ENCODE measurements at regions not wholly inside any gene's neighbourhood (a gene's known extent, or its start where the extent isn't known, plus 50 kb on each side); places are given as distances from the start of the nearest gene placed in this dataset.

DNA sequence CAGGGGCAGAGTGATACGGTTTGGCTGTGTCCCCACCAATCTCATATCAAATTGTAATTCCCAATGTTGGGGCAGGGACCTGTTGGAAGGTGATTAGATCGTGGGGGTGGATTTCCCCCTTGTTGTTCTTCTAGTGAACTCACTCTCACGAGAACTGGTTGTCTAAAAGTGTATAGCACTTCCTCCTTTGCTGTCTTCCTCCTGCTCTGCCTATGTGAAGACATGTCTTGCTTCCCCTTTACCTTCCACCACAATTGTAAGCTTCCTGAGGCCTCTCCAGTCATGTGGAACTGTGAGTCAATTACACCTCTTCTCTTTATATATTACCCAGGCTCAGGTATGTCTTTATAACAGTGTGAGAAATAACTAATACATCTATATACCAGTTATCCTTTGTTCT is 706.4 kb upstream of the KLHL1 start:
- POLR2A ChIA-PET = no interaction called here
- DNase-seq (ENCODE audit: low read depth in 1 of 2, low spot score in 1 of 2) (no peak), ATAC-seq (no peak), FAIRE-seq (no peak)
- TF ChIP-seq ZC3H11A (IDR thresholded peaks at IDR 0.05) = no peak
- no peak for TF ChIP-seq CTCF (IDR thresholded peaks at IDR 0.05)
- no peak for TF ChIP-seq JUNB (IDR thresholded peaks at IDR 0.05)
- TF ChIP-seq PBX3 (IDR thresholded peaks at IDR 0.05) = no peak
- no peak for TF ChIP-seq FOSB (CRISPR knock-in tag; IDR thresholded peaks at IDR 0.05)
- TF ChIP-seq RAD21 (conservative IDR thresholded peaks at IDR 0.05 in 1 of 2, IDR thresholded peaks at IDR 0.05 in 1 of 2) = no peak
- TF ChIP-seq PHF8 (IDR thresholded peaks at IDR 0.05; ENCODE audit: borderline replicate concordance, low read depth) = no peak
- TF ChIP-seq, protein P1, sequence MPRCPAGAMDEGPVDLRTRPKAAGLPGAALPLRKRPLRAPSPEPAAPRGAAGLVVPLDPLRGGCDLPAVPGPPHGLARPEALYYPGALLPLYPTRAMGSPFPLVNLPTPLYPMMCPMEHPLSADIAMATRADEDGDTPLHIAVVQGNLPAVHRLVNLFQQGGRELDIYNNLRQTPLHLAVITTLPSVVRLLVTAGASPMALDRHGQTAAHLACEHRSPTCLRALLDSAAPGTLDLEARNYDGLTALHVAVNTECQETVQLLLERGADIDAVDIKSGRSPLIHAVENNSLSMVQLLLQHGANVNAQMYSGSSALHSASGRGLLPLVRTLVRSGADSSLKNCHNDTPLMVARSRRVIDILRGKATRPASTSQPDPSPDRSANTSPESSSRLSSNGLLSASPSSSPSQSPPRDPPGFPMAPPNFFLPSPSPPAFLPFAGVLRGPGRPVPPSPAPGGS (IDR thresholded peaks at IDR 0.05) = no peak
- TF ChIP-seq KDM1A (IDR thresholded peaks at IDR 0.05; ENCODE audit: low read depth) = no peak
- TF ChIP-seq, protein P2, sequence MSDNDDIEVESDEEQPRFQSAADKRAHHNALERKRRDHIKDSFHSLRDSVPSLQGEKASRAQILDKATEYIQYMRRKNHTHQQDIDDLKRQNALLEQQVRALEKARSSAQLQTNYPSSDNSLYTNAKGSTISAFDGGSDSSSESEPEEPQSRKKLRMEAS (IDR thresholded peaks at IDR 0.05) = no peak
- TF ChIP-seq POLR2AphosphoS2 (conservative IDR thresholded peaks at IDR 0.05; ENCODE audit: low read length) = no peak
- no peak for TF ChIP-seq HEYL (CRISPR knock-in tag; IDR thresholded peaks at IDR 0.05)
- no peak for TF ChIP-seq RCOR1 (IDR thresholded peaks at IDR 0.05; ENCODE audit: low read depth, low read length)
- TF ChIP-seq BHLHE40 (IDR thresholded peaks at IDR 0.05; ENCODE audit: low read depth, low read length) = no peak
- TF ChIP-seq RFX5 (IDR thresholded peaks at IDR 0.05) = no peak
- no peak for TF ChIP-seq HOXA7 (CRISPR knock-in tag; IDR thresholded peaks at IDR 0.05)
- Histone ChIP-seq H3K4me3 (no peak overlapping the region), H3K4me1 (no peaks in the 10 kb centered on the region), H3K27ac (no peak overlapping the region), H3K4me2 (no peak overlapping the region), H3K9me3 (no peaks in the 10 kb centered on the region)
- CTCF ChIA-PET = no interaction called here
- WGBS (ENCODE audit: missing lambda C conversion rate) = 4% methylated on average over 3 of the region's 3 CpGs

- FAIRE-seq (no peak), DNase-seq (ENCODE audit: low read depth in 1 of 2, low spot score in 1 of 2) (no peak), ATAC-seq (no peak)
- H3K9me3 ChIP-seq = no peaks in the 10 kb centered on the region
- TF ChIP-seq PHF8 (IDR thresholded peaks at IDR 0.05; ENCODE audit: borderline replicate concordance, low read depth) (no peak), CHD2 (IDR thresholded peaks at IDR 0.05; ENCODE audit: low read length, partially characterized antibody) (no peak), ZNF302 (CRISPR knock-in tag; IDR thresholded peaks at IDR 0.05) (no peak), RFX5 (IDR thresholded peaks at IDR 0.05) (no peak), EHMT2 (IDR thresholded peaks at IDR 0.05; ENCODE audit: low read depth) (no peak), REST (IDR thresholded peaks at IDR 0.05) (no peak), HEYL (CRISPR knock-in tag; IDR thresholded peaks at IDR 0.05) (no peak), SREBF2 (IDR thresholded peaks at IDR 0.05) (no peak), FOSB (CRISPR knock-in tag; IDR thresholded peaks at IDR 0.05) (no peak), BHLHE40 (IDR thresholded peaks at IDR 0.05; ENCODE audit: low read depth, low read length) (no peak), ZSCAN20 (CRISPR knock-in tag; IDR thresholded peaks at IDR 0.05) (no peak), KDM5A (IDR thresholded peaks at IDR 0.05) (no peak), TP53 (CRISPR knock-in tag; IDR thresholded peaks at IDR 0.05) (no peak)
- TF ChIP-seq, protein P1 (IDR thresholded peaks at IDR 0.05) = no peak
- TF ChIP-seq, protein P3, sequence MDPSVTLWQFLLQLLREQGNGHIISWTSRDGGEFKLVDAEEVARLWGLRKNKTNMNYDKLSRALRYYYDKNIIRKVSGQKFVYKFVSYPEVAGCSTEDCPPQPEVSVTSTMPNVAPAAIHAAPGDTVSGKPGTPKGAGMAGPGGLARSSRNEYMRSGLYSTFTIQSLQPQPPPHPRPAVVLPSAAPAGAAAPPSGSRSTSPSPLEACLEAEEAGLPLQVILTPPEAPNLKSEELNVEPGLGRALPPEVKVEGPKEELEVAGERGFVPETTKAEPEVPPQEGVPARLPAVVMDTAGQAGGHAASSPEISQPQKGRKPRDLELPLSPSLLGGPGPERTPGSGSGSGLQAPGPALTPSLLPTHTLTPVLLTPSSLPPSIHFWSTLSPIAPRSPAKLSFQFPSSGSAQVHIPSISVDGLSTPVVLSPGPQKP (IDR thresholded peaks at IDR 0.05; ENCODE audit: low read depth, low read length) = no peak
- H3K4me3 ChIP-seq = no peak overlapping the region
- H3K4me2 ChIP-seq = no peak overlapping the region
- no peak overlapping the region for H3K27ac ChIP-seq
- no peaks in the 10 kb centered on the region for H3K4me1 ChIP-seq
- POLR2A ChIA-PET = no interaction called here
- CTCF ChIA-PET = no interaction called here
These were observed 704.2 kb upstream of the KLHL1 start for GRCh38 chr13:70812481-70812880.
